ENCODE measurements at regions not wholly inside any gene's neighbourhood (a gene's known extent, or its start where the extent isn't known, plus 50 kb on each side); places are given as distances from the start of the nearest gene placed in this dataset.

GRCh38 chr10:78543749-78544362 is 510.2 kb downstream of the RPS24 start:
- no peak for TF ChIP-seq CTCF (conservative IDR thresholded peaks at IDR 0.05 in 1 of 2, IDR thresholded peaks at IDR 0.05 in 1 of 2; ENCODE audit: low read depth in 1 of 2, low read length in 2 of 2)
- TF ChIP-seq EZH2 (IDR thresholded peaks at IDR 0.05; ENCODE audit: low read length, missing control alignments), result no peak
- Histone ChIP-seq H3K4me2 (ENCODE audit: extremely low read depth, insufficient read depth, low read length) (peak overlapping the region; percentile 27), H3K79me2 (ENCODE audit: control insufficient read depth, insufficient read depth, low read length) (no peaks in the 10 kb centered on the region), H3K27ac (ENCODE audit: insufficient read depth, low read length) (peak overlapping the region; percentile 90), H3K4me3 (replicated peaks in 1 of 4; ENCODE audit: control extremely low read depth in 1 of 4, insufficient read depth in 1 of 4, low read depth in 3 of 4, low read length in 4 of 4) (no peak overlapping the region), H3K4me1 (ENCODE audit: control insufficient read depth, extremely low read depth, insufficient read depth, low read length) (peaks cover 23% of the 10 kb centered on the region), H4K20me1 (ENCODE audit: control insufficient read depth, extremely low read depth, insufficient read depth, low read length) (no peaks in the 10 kb centered on the region), H3K27me3 (ENCODE audit: control insufficient read depth, insufficient read depth, low read length) (peaks cover 7% of the 10 kb centered on the region), H3K9ac (ENCODE audit: insufficient read depth, low read length) (peak overlapping the region; percentile 11), H3K9me3 (ENCODE audit: control insufficient read depth, insufficient read depth, low read depth, low read length) (no peaks in the 10 kb centered on the region), H2AFZ (ENCODE audit: low read length) (no peak overlapping the region), H3K36me3 (ENCODE audit: control insufficient read depth, insufficient read depth, low read length) (no peaks in the 10 kb centered on the region)
- peak; percentile 97 for DNase-seq (ENCODE audit: low read depth in 2 of 2)

GRCh38 chr10:78544423-78545090 is 510.9 kb downstream of the RPS24 start:
- TF ChIP-seq CTCF (conservative IDR thresholded peaks at IDR 0.05 in 1 of 2, IDR thresholded peaks at IDR 0.05 in 1 of 2; ENCODE audit: low read depth in 1 of 2, low read length in 2 of 2), result no peak
- no peak for TF ChIP-seq EZH2 (IDR thresholded peaks at IDR 0.05; ENCODE audit: low read length, missing control alignments)
- H4K20me1 ChIP-seq (ENCODE audit: control insufficient read depth, extremely low read depth, insufficient read depth, low read length), result no peaks in the 10 kb centered on the region
- no peaks in the 10 kb centered on the region for H3K9me3 ChIP-seq (ENCODE audit: control insufficient read depth, insufficient read depth, low read depth, low read length)
- peaks cover 10% of the 10 kb centered on the region for H3K27me3 ChIP-seq (ENCODE audit: control insufficient read depth, insufficient read depth, low read length)
- H3K4me2 ChIP-seq (ENCODE audit: extremely low read depth, insufficient read depth, low read length), result no peak overlapping the region
- no peaks in the 10 kb centered on the region for H3K36me3 ChIP-seq (ENCODE audit: control insufficient read depth, insufficient read depth, low read length)
- H3K79me2 ChIP-seq (ENCODE audit: control insufficient read depth, insufficient read depth, low read length), result no peaks in the 10 kb centered on the region
- no peak overlapping the region for H3K4me3 ChIP-seq (replicated peaks in 1 of 4; ENCODE audit: control extremely low read depth in 1 of 4, insufficient read depth in 1 of 4, low read depth in 3 of 4, low read length in 4 of 4)
- H3K27ac ChIP-seq (ENCODE audit: insufficient read depth, low read length), result peak overlapping the region; percentile 90
- peak overlapping the region; percentile 11 for H3K9ac ChIP-seq (ENCODE audit: insufficient read depth, low read length)
- H2AFZ ChIP-seq (ENCODE audit: low read length), result no peak overlapping the region
- peak; percentile 24 to 40 for DNase-seq (ENCODE audit: low read depth in 2 of 2)
- peaks cover 23% of the 10 kb centered on the region for H3K4me1 ChIP-seq (ENCODE audit: control insufficient read depth, extremely low read depth, insufficient read depth, low read length)

GRCh38 chr10:78545756-78546155 is 512.1 kb downstream of the RPS24 start:
- peaks cover 11% of the 10 kb centered on the region for H3K27me3 ChIP-seq (ENCODE audit: control insufficient read depth, insufficient read depth, low read length)
- H3K9me3 ChIP-seq (ENCODE audit: control insufficient read depth, insufficient read depth, low read depth, low read length), result no peaks in the 10 kb centered on the region
- no peaks in the 10 kb centered on the region for H3K36me3 ChIP-seq (ENCODE audit: control insufficient read depth, insufficient read depth, low read length)
- no peak overlapping the region for H2AFZ ChIP-seq (ENCODE audit: low read length)
- H3K9ac ChIP-seq (ENCODE audit: insufficient read depth, low read length), result no peak overlapping the region
- H3K4me1 ChIP-seq (ENCODE audit: control insufficient read depth, extremely low read depth, insufficient read depth, low read length), result peaks cover 23% of the 10 kb centered on the region
- TF ChIP-seq EZH2 (IDR thresholded peaks at IDR 0.05; ENCODE audit: low read length, missing control alignments) (no peak), CTCF (conservative IDR thresholded peaks at IDR 0.05 in 1 of 2, IDR thresholded peaks at IDR 0.05 in 1 of 2; ENCODE audit: low read depth in 1 of 2, low read length in 2 of 2) (no peak)
- H3K79me2 ChIP-seq (ENCODE audit: control insufficient read depth, insufficient read depth, low read length), result no peaks in the 10 kb centered on the region
- H3K4me3 ChIP-seq (replicated peaks in 1 of 4; ENCODE audit: control extremely low read depth in 1 of 4, insufficient read depth in 1 of 4, low read depth in 3 of 4, low read length in 4 of 4), result no peak overlapping the region
- H3K27ac ChIP-seq (ENCODE audit: insufficient read depth, low read length), result no peak overlapping the region
- no peak overlapping the region for H3K4me2 ChIP-seq (ENCODE audit: extremely low read depth, insufficient read depth, low read length)
- DNase-seq (ENCODE audit: low read depth in 2 of 2), result peak in 1 of 2 donors; percentile 7
- no peaks in the 10 kb centered on the region for H4K20me1 ChIP-seq (ENCODE audit: control insufficient read depth, extremely low read depth, insufficient read depth, low read length)
